Mesendoderm (in vitro differentiated cells): ENCODE measurements at regions not wholly inside any gene's neighbourhood (a gene's known extent, or its start where the extent isn't known, plus 50 kb on each side); places are given as distances from the start of the nearest gene placed in this dataset.

Experiments used
- DNase-seq: peaks from one replicate; pipeline ENCODE4 v3.0.0; 2013
- H2AK5ac ChIP-seq: 2 replicates; pipeline ENCODE4 v1.6.1; 2013; ENCODE audit warnings: low read length, inconsistent platforms
- H2BK120ac ChIP-seq: 2 replicates; pipeline ENCODE4 v1.6.1; 2013; ENCODE audit warnings: low read depth, mild to moderate bottlenecking, low read length, moderate library complexity, mixed read lengths
- H2BK15ac ChIP-seq: replicated peaks from 2 replicates; pipeline ENCODE4 v1.6.1; 2013; ENCODE audit warnings: low read depth, mild to moderate bottlenecking, moderate library complexity
- H2BK5ac ChIP-seq: 2 replicates; pipeline ENCODE4 v1.6.1; 2013; ENCODE audit warnings: low read length, inconsistent platforms
- H3K18ac ChIP-seq: 2 replicates; pipeline ENCODE4 v1.6.1; 2013; ENCODE audit warnings: mild to moderate bottlenecking, low read length, mixed read lengths
- H3K23ac ChIP-seq: one replicate; pipeline ENCODE4 v1.6.1; 2013; ENCODE audit warnings: low read length
- H3K27ac ChIP-seq: 2 replicates; pipeline ENCODE4 v1.5.1; 2013; ENCODE audit warnings: low read depth, mild to moderate bottlenecking, inconsistent platforms, low read length, moderate library complexity
- H3K27me3 ChIP-seq: 2 replicates; pipeline ENCODE4 v1.6.1; 2013; ENCODE audit warnings: low read length, control low read depth, mild to moderate bottlenecking, inconsistent platforms; ENCODE audit not compliant: insufficient read depth, poor library complexity
- H3K36me3 ChIP-seq: 2 replicates; pipeline ENCODE4 v1.6.1; 2013; ENCODE audit warnings: low read length, inconsistent platforms; ENCODE audit not compliant: control insufficient read depth, insufficient read depth
- H3K4ac ChIP-seq: one replicate; pipeline ENCODE4 v1.6.1; 2013; ENCODE audit warnings: low read depth, mild to moderate bottlenecking, low read length, moderate library complexity
- H3K4me1 ChIP-seq: 2 replicates; pipeline ENCODE4 v1.6.1; 2013; ENCODE audit warnings: low read depth, low read length, inconsistent platforms; ENCODE audit not compliant: control insufficient read depth
- H3K4me2 ChIP-seq: 2 replicates; pipeline ENCODE4 v1.6.1; 2013; ENCODE audit warnings: low read length
- H3K4me3 ChIP-seq: 2 replicates; pipeline ENCODE4 v1.5.1; 2013; ENCODE audit warnings: mild to moderate bottlenecking, low read length
- H3K56ac ChIP-seq: one replicate; pipeline ENCODE4 v1.6.1; 2013; ENCODE audit warnings: low read length
- H3K79me1 ChIP-seq: 2 replicates; pipeline ENCODE4 v1.6.1; 2013; ENCODE audit warnings: low read length, inconsistent platforms
- H3K79me2 ChIP-seq: 2 replicates; pipeline ENCODE4 v1.6.1; 2013; ENCODE audit warnings: mild to moderate bottlenecking, low read length; ENCODE audit not compliant: control insufficient read depth, insufficient read depth
- H3K9ac ChIP-seq: 2 replicates; pipeline ENCODE4 v1.6.1; 2013; ENCODE audit warnings: low read length, inconsistent platforms
- H4K5ac ChIP-seq: one replicate; pipeline ENCODE4 v1.6.1; 2013; ENCODE audit warnings: low read length
- H4K8ac ChIP-seq: one replicate; pipeline ENCODE4 v1.6.1; 2013; ENCODE audit warnings: low read depth, mild to moderate bottlenecking, control low read depth, low read length, moderate library complexity
- WGBS: extraction: QIAGEN DNeasy Blood & Tissue Kit; methylation state at CpG from one replicate; pipeline ENCODE4 v1.1.7; 2013; ENCODE audit warnings: low lambda C conversion rate, missing lambda C conversion rate; ENCODE audit not compliant: insufficient coverage; ENCODE audit errors: extremely low coverage; 5-methylcytosine and 5-hydroxymethylcytosine counted together

GRCh38 chr10:45534572-45534971 lies 138.0 kb downstream of the ZFAND4 start:
- no peak overlapping the region for H2BK15ac ChIP-seq
- H2AK5ac ChIP-seq: no peak overlapping the region
- H3K56ac ChIP-seq: no peak overlapping the region
- no peaks in the 10 kb centered on the region for H3K27me3 ChIP-seq
- H3K27ac ChIP-seq: no peak overlapping the region
- H3K18ac ChIP-seq: no peak overlapping the region
- no peak overlapping the region for H3K9ac ChIP-seq
- no peaks in the 10 kb centered on the region for H3K79me2 ChIP-seq
- H2BK5ac ChIP-seq: no peak overlapping the region
- H3K4ac ChIP-seq: no peak overlapping the region
- no peak overlapping the region for H3K4me3 ChIP-seq
- H3K23ac ChIP-seq: no peak overlapping the region
- H4K8ac ChIP-seq: no peak overlapping the region
- no peak overlapping the region for H4K5ac ChIP-seq
- no peaks in the 10 kb centered on the region for H3K79me1 ChIP-seq
- H3K36me3 ChIP-seq: no peaks in the 10 kb centered on the region
- H3K4me2 ChIP-seq: no peak overlapping the region
- no peak overlapping the region for H2BK120ac ChIP-seq
- DNase-seq: no peak
- no CpG with 5 or more reads among the region's 2 CpGs for WGBS
- no peaks in the 10 kb centered on the region for H3K4me1 ChIP-seq

DNA sequence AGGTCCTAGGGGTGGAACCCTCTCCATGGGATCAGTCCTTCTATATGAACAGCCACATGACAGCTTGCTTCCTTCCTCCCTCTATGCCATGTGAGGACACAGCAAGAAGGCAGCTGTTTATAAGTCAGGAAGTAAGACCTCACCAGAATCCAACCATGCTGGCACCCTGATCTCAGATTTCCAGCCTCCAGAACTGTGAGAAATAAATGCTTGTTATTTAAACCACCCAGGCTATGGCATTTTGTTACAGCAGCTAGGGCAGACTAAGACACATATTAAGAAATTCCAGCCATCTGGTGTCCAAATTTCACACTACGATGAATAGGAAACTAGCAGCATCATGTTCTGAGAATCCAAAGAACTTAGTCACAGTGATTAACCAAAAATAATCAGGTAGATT lies 140.1 kb downstream of the ZFAND4 start:
- H2BK15ac ChIP-seq: no peak overlapping the region
- DNase-seq: no peak
- WGBS: no CpG with 5 or more reads among the region's 1 CpG

DNA sequence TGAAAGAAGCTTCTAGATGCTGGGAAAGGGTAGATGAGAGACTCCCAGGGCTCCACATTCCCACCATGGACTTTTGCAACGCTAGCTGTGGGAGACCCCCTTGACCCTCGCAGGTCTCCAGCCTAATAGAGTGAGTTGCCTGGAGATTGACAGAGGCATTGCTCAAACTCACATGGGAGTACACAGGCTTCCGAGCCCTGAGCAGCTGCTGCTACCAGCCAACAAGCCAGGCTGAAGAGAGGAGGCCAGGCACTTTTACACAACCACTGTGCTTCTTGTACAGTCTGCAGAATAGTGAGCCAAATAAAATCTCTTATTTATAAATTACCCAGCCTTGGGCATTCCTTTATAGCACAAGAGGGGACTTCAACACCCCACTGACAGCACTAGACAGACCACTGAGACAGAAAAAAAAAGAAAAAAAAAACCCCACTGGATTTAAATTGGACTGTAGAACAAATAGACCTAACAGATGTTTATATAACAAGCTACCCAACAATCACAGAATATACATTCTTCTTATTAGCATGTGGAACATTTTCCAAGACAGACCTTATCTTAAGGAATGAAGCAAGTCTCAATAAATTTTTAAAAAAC lies 146.2 kb downstream of the ZFAND4 start:
- Histone ChIP-seq H3K18ac (no peak overlapping the region), H3K79me1 (no peaks in the 10 kb centered on the region), H3K4me2 (no peak overlapping the region), H3K79me2 (no peaks in the 10 kb centered on the region), H3K56ac (no peak overlapping the region), H3K27ac (no peak overlapping the region), H2BK120ac (no peak overlapping the region), H2AK5ac (no peak overlapping the region), H3K36me3 (no peaks in the 10 kb centered on the region), H3K4me3 (no peak overlapping the region), H3K4ac (no peak overlapping the region), H3K9ac (no peak overlapping the region), H2BK15ac (no peak overlapping the region), H2BK5ac (no peak overlapping the region), H3K4me1 (no peaks in the 10 kb centered on the region), H4K5ac (no peak overlapping the region), H3K27me3 (no peaks in the 10 kb centered on the region), H4K8ac (no peak overlapping the region), H3K23ac (no peak overlapping the region)
- DNase-seq: no peak
- no CpG with 5 or more reads among the region's 3 CpGs for WGBS

More for the DNA sequence above, 140.1 kb downstream of the ZFAND4 start:
- Histone ChIP-seq H3K4me1 (no peaks in the 10 kb centered on the region), H3K4me2 (no peak overlapping the region), H2BK120ac (no peak overlapping the region), H3K27me3 (no peaks in the 10 kb centered on the region), H3K79me2 (no peaks in the 10 kb centered on the region), H3K18ac (no peak overlapping the region), H2BK5ac (no peak overlapping the region), H3K9ac (no peak overlapping the region), H3K23ac (no peak overlapping the region), H4K5ac (no peak overlapping the region), H2AK5ac (no peak overlapping the region), H3K36me3 (no peaks in the 10 kb centered on the region), H3K79me1 (no peaks in the 10 kb centered on the region), H3K4me3 (no peak overlapping the region), H3K4ac (no peak overlapping the region), H3K27ac (no peak overlapping the region), H3K56ac (no peak overlapping the region), H4K8ac (no peak overlapping the region)

DNA sequence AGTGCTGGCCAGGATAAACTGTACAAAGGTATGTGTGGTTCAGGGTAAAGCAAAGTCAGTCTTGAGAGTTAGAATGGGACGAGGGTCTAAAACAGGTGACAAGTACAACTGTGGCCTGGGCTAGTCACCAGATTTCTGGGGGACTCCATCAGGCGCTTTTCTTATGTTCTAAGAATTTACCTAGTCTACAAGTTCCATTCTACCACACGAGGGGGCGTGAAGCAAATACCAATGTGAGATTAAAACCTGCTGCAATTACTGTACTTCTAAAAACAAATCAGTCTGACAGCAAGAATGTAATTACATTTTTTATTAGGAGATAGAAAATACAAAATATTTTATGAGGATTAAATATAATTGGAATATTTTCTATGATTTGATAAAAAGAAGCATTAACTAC lies 146.5 kb downstream of the ALOX5 start:
- Histone ChIP-seq H3K4me2 (no peak overlapping the region), H2BK120ac (no peak overlapping the region), H2BK5ac (no peak overlapping the region), H3K56ac (no peak overlapping the region), H3K4ac (no peak overlapping the region), H3K9ac (no peak overlapping the region), H3K79me2 (no peaks in the 10 kb centered on the region), H3K4me1 (no peaks in the 10 kb centered on the region), H3K23ac (no peak overlapping the region), H3K27me3 (no peaks in the 10 kb centered on the region), H4K8ac (no peak overlapping the region), H3K36me3 (no peaks in the 10 kb centered on the region), H3K4me3 (no peak overlapping the region), H2BK15ac (no peak overlapping the region), H3K18ac (no peak overlapping the region), H2AK5ac (no peak overlapping the region), H3K27ac (no peak overlapping the region), H3K79me1 (no peaks in the 10 kb centered on the region), H4K5ac (no peak overlapping the region)
- no CpG with 5 or more reads among the region's 4 CpGs for WGBS
- no peak for DNase-seq

GRCh38 chr10:45518741-45519140 lies 144.7 kb downstream of the ALOX5 start:
- H3K18ac ChIP-seq: no peak overlapping the region
- no peak overlapping the region for H3K4ac ChIP-seq
- H2BK5ac ChIP-seq: no peak overlapping the region
- no peak overlapping the region for H3K4me2 ChIP-seq
- H2AK5ac ChIP-seq: no peak overlapping the region
- no peaks in the 10 kb centered on the region for H3K4me1 ChIP-seq
- no peak overlapping the region for H2BK15ac ChIP-seq
- H3K27me3 ChIP-seq: no peaks in the 10 kb centered on the region
- no peak overlapping the region for H3K9ac ChIP-seq
- DNase-seq: no peak
- H3K36me3 ChIP-seq: no peaks in the 10 kb centered on the region
- H3K56ac ChIP-seq: no peak overlapping the region
- peaks cover 2% of the 10 kb centered on the region for H3K79me1 ChIP-seq
- no peak overlapping the region for H4K5ac ChIP-seq
- no peak overlapping the region for H3K4me3 ChIP-seq
- no peak overlapping the region for H3K27ac ChIP-seq
- H3K23ac ChIP-seq: no peak overlapping the region
- no peak overlapping the region for H4K8ac ChIP-seq
- H3K79me2 ChIP-seq: no peaks in the 10 kb centered on the region
- WGBS: no CpG with 5 or more reads among the region's 1 CpG
- H2BK120ac ChIP-seq: no peak overlapping the region

DNA sequence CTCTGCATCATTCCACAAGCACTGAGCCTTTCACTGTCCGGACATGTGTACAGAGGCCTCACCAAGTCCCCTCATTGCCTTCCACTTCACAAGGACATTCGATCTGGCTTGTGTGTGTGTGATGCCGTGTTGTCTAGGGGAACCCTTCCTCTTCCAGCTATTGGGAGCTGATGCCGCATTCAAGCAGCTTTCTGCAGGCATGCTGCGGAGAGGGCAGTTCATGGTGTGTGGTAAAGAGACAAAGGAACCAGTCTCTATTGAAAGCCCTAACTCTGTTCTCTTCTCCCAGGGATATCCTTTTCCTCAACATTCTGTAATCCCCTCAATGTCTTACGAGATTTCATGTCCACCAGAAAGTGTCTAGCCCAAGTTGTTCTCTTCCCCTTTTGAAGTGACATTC lies 141.6 kb downstream of the ALOX5 start:
- H3K56ac ChIP-seq: no peak overlapping the region
- no peaks in the 10 kb centered on the region for H3K36me3 ChIP-seq
- H4K8ac ChIP-seq: no peak overlapping the region
- H2BK5ac ChIP-seq: no peak overlapping the region
- H2BK120ac ChIP-seq: no peak overlapping the region
- H3K18ac ChIP-seq: no peak overlapping the region
- H3K27ac ChIP-seq: no peak overlapping the region
- H3K79me2 ChIP-seq: no peaks in the 10 kb centered on the region
- H4K5ac ChIP-seq: no peak overlapping the region
- no peaks in the 10 kb centered on the region for H3K27me3 ChIP-seq
- no peak overlapping the region for H3K4me2 ChIP-seq
- H2BK15ac ChIP-seq: no peak overlapping the region
- H3K4me3 ChIP-seq: no peak overlapping the region
- H3K79me1 ChIP-seq: peaks cover 2% of the 10 kb centered on the region
- DNase-seq: no peak
- no peak overlapping the region for H2AK5ac ChIP-seq
- no CpG with 5 or more reads among the region's 6 CpGs for WGBS
- no peak overlapping the region for H3K9ac ChIP-seq
- H3K4me1 ChIP-seq: no peaks in the 10 kb centered on the region
- no peak overlapping the region for H3K4ac ChIP-seq
- no peak overlapping the region for H3K23ac ChIP-seq
